GM12873 (cell line): ENCODE measurements at regions not wholly inside any gene's neighbourhood (a gene's known extent, or its start where the extent isn't known, plus 50 kb on each side); places are given as distances from the start of the nearest gene placed in this dataset.

Experiments
- CTCF ChIP-seq: IDR thresholded peaks from 2 replicates; pipeline ENCODE4 v1.5.1; 2012; ENCODE audit warnings: low read depth, mild to moderate bottlenecking, moderate library complexity, low read length, control low read depth; ENCODE audit not compliant: insufficient read depth; ENCODE audit errors: missing control alignments

DNA sequence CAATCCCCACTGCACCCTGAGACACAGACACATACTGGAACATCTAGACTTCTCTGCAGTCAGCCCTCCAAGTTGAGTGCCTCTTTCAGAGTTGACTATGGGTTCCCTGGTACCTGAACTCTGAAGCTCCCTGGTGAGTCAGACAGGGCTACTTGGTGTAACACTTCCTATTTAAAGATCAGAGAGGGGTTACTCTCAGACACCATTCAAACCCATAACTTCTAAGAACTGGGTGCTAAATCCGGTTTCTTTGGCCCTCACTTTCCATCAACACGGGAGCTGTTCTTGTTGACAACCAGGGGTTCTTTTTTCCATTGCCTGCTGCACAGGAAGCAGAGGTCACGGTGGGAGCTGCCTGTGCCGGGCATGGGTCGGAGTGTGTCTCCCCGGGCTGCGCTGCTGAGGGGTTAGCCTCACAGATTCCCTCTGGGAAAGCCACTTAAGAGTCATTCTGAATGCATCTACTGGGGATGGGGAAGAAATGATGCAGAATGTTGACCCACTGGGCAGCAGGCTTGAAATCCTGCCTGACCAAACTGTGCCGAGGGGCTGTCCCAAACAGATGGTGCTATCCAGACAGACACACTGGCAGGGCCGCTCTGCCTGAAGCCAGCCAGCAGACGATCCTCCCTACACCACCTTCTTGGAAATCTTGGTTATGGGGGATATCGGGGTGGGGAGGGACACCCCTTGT, 74.1 kb downstream of the PITPNM2 start:
- no peak for TF ChIP-seq CTCF

GRCh38 chr12:123075646-123076171, 75.2 kb downstream of the PITPNM2 start:
- no peak for TF ChIP-seq CTCF

- no peak for TF ChIP-seq CTCF
These were observed 75.7 kb downstream of the PITPNM2 start for GRCh38 chr12:123075087-123075645.

GRCh38 chr12:123073962-123074801, 76.7 kb downstream of the PITPNM2 start:
- TF ChIP-seq CTCF = no peak

GRCh38 chr12:123073292-123073691, 77.6 kb downstream of the PITPNM2 start:
- no peak for TF ChIP-seq CTCF

DNA sequence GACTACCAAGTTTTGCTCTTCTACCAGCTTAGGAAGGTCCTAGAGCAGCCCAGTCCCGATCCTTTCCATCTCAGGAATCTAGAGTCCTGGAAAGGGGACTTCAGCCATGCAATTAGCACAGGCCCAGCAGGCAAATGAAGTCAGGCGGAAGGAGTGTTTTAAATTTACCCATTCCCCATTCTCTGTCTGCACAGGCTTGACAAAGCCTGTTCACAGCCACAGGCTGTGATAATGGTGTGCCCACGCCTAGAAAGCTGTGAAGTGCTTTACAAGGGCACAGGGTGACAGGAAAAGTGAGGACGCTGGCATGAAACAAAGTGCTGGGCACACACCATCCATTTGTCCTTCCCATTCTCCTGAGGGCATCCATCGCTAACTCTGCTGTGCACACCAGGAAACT, 79.0 kb downstream of the PITPNM2 start:
- no peak for TF ChIP-seq CTCF
